ENCODE measurements at regions not wholly inside any gene's neighbourhood (a gene's known extent, or its start where the extent isn't known, plus 50 kb on each side); places are given as distances from the start of the nearest gene placed in this dataset.
"Not testable (repeated sequence)": the region's sequence is repeated elsewhere in the genome, so short reads cannot be mapped to it uniquely, and the experiment has no call there.

GRCh38 chr5:38154615-38155204 is 103.6 kb upstream of the EGFLAM start:
- DNase-seq (ENCODE audit: low read depth) = no peak
- no peak overlapping the region for H3K4me3 ChIP-seq (ENCODE audit: low read depth, low read length)

- no peak overlapping the region for H3K4me3 ChIP-seq (ENCODE audit: low read depth, low read length)
- DNase-seq (ENCODE audit: low read depth) = no peak
Measured at GRCh38 chr5:38151878-38152277, 106.5 kb upstream of the EGFLAM start.

- H3K4me3 ChIP-seq (ENCODE audit: low read depth, low read length) = no peak overlapping the region
- DNase-seq (ENCODE audit: low read depth) = no peak
Measured at GRCh38 chr5:38149815-38150195, 108.6 kb upstream of the EGFLAM start.

- DNase-seq (ENCODE audit: low read depth) = no peak
- H3K4me3 ChIP-seq (ENCODE audit: low read depth, low read length) = no peak overlapping the region
Measured at GRCh38 chr5:38148021-38148625, 110.2 kb upstream of the EGFLAM start.

- no peak for DNase-seq (ENCODE audit: low read depth)
- H3K4me3 ChIP-seq (ENCODE audit: low read depth, low read length) = no peak overlapping the region
Measured at GRCh38 chr5:38143384-38143783, 115.0 kb upstream of the EGFLAM start.

- no peak overlapping the region for H3K4me3 ChIP-seq (ENCODE audit: low read depth, low read length)
- DNase-seq (ENCODE audit: low read depth) = no peak
Measured at GRCh38 chr5:38141665-38142064, 116.7 kb upstream of the EGFLAM start.

GRCh38 chr5:38138574-38138973 is 119.8 kb upstream of the EGFLAM start:
- no peak for DNase-seq (ENCODE audit: low read depth)
- H3K4me3 ChIP-seq (ENCODE audit: low read depth, low read length) = no peak overlapping the region

GRCh38 chr5:38135486-38136039 is 122.8 kb upstream of the EGFLAM start:
- no peak for DNase-seq (ENCODE audit: low read depth)
- no peak overlapping the region for H3K4me3 ChIP-seq (ENCODE audit: low read depth, low read length)

GRCh38 chr5:38134810-38135209 is 123.5 kb upstream of the EGFLAM start:
- no peak overlapping the region for H3K4me3 ChIP-seq (ENCODE audit: low read depth, low read length)
- no peak for DNase-seq (ENCODE audit: low read depth)

GRCh38 chr5:38134294-38134693 is 124.1 kb upstream of the EGFLAM start:
- DNase-seq (ENCODE audit: low read depth); H3K4me3 ChIP-seq (ENCODE audit: low read depth, low read length): not testable (repeated sequence)

- H3K4me3 ChIP-seq (ENCODE audit: low read depth, low read length) = no peak overlapping the region
Measured at GRCh38 chr5:38131686-38132085, 126.7 kb upstream of the EGFLAM start.

GRCh38 chr5:38124321-38124720 is 134.0 kb upstream of the EGFLAM start:
- DNase-seq (ENCODE audit: low read depth) = no peak
- no peak overlapping the region for H3K4me3 ChIP-seq (ENCODE audit: low read depth, low read length)

More at GRCh38 chr5:38131686-38132085, 126.7 kb upstream of the EGFLAM start:
- DNase-seq (ENCODE audit: low read depth) = no peak

- no peak for DNase-seq (ENCODE audit: low read depth)
- H3K4me3 ChIP-seq (ENCODE audit: low read depth, low read length) = no peak overlapping the region
Measured at GRCh38 chr5:38121420-38121819, 136.9 kb upstream of the EGFLAM start.

GRCh38 chr5:38119836-38120235 is 138.5 kb upstream of the EGFLAM start:
- no peak for DNase-seq (ENCODE audit: low read depth)

GRCh38 chr5:38117784-38118479 is 140.4 kb upstream of the EGFLAM start:
- no peak overlapping the region for H3K4me3 ChIP-seq (ENCODE audit: low read depth, low read length)
- DNase-seq (ENCODE audit: low read depth) = no peak

More at GRCh38 chr5:38119836-38120235, 138.5 kb upstream of the EGFLAM start:
- no peak overlapping the region for H3K4me3 ChIP-seq (ENCODE audit: low read depth, low read length)

GRCh38 chr5:38115318-38115827 is 143.0 kb upstream of the EGFLAM start:
- DNase-seq (ENCODE audit: low read depth) = no peak

GRCh38 chr5:38113880-38114279 is 144.5 kb upstream of the EGFLAM start:
- H3K4me3 ChIP-seq (ENCODE audit: low read depth, low read length) = no peak overlapping the region
- no peak for DNase-seq (ENCODE audit: low read depth)

More at GRCh38 chr5:38115318-38115827, 143.0 kb upstream of the EGFLAM start:
- H3K4me3 ChIP-seq (ENCODE audit: low read depth, low read length) = no peak overlapping the region

GRCh38 chr5:38113456-38113855 is 144.9 kb upstream of the EGFLAM start:
- DNase-seq (ENCODE audit: low read depth) = no peak
- no peak overlapping the region for H3K4me3 ChIP-seq (ENCODE audit: low read depth, low read length)

GRCh38 chr5:38112938-38113337 is 145.4 kb upstream of the EGFLAM start:
- no peak overlapping the region for H3K4me3 ChIP-seq (ENCODE audit: low read depth, low read length)
- no peak for DNase-seq (ENCODE audit: low read depth)

GRCh38 chr5:38110130-38110529 is 148.2 kb upstream of the EGFLAM start:
- H3K4me3 ChIP-seq (ENCODE audit: low read depth, low read length) = no peak overlapping the region
- no peak for DNase-seq (ENCODE audit: low read depth)

All from skeletal muscle cell (primary cell).